Mucosa of gallbladder (tissue), 1 donor: ENCODE measurements at regions not wholly inside any gene's neighbourhood (a gene's known extent, or its start where the extent isn't known, plus 50 kb on each side); places are given as distances from the start of the nearest gene placed in this dataset.

ENCODE experiments used
- DNase-seq: peaks from one replicate; pipeline ENCODE4 v3.0.0-alpha.2; 2020; ENCODE audit warnings: low spot score
- donor health status: DM: no; HTN: no; CAD: no.

DNA sequence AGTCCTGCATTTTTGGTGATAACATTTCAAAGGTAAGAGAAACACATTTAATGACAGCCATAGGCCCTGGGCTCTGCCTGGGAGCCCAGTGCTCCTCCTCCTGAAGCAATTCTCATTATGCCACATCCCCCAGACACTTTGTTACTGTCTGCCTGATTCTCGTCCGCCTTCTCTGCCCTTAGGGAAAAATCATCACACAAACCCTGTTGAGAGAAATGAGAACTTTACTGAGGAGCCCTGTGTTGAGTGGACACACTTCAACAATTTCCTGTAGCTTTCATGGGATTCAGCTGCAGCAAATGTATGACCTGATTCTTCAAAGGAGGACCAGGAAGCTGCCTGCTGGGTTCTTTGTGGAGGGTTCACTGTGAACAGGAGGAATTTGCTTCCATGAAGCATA is 566.5 kb upstream of the FRG1 start:
- no peak for DNase-seq

DNA sequence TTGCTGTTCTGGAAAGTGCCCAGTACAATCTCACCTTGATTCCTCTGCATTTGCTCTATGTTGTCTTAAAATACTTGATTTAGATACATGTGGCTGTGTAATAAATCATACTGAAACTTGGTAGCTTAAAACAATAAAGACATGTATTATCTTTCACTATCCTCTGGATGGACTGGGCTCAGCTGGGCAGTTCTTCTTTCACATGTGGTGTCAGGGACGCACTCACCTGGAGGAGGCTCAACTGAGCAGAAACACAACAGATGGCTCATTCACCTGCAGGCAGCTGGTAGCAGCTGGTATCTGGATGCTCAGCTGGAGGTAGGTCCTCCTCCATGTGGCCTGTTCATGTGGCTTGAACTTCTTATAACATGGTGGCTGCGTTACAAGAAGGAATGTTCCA is 563.8 kb upstream of the FRG1 start:
- DNase-seq = no peak

DNA sequence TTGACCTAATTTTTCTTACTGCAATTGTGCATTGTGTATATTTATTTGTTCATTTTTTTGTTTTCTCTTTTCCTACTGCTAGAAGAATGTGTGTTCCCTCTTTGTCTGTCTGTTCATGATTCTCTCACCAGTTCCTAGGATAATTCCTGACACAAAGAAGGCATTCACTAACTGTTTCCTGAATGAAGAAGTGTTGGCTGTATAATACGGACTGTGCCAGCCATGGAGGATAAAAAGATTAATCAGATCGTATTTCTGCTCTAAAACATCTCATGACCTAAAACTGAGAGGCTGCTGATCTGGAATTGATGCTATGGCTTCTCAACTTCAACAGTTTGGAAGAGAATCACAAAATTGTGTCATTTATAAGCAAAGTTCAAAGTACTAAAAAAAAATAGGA is 563.1 kb upstream of the FRG1 start:
- DNase-seq = no peak

DNA sequence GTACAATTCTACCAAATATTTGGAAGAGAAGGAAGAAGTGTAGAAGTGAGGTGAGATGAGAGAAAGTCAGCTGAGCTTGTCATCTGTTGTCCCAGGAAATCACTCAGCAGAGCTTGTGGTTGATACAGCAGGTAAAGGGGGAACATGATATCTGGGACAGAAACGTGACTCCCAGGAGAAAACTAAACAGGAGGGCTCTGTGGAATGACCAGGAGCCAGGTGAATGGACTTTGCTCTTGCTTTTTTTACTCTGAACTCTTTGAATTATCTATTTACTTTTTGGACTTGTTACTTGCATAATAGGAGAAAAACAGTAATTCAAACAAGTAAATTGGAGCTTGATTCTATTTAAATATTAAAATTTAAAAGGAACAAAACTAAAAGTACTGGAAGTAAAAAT is 555.6 kb upstream of the FRG1 start:
- no peak for DNase-seq

DNA sequence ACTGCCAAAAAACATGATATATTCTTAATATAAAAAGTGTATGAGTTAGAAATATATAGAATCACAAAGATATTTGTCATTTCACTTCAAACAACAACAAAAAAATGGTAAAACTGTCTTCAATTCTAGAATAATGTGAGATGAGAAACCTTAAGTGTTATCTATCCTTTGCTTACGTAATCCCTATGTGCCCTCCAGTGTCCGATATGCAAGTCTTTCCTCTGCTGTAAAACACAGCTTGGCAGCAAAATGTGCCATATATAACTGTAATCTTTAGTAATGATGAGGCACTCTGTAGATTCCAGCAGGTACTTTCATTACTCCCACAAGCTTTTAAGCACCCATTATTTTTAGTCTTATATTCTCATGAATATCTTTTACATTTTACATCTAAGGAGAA is 555.1 kb upstream of the FRG1 start:
- DNase-seq = no peak

DNA sequence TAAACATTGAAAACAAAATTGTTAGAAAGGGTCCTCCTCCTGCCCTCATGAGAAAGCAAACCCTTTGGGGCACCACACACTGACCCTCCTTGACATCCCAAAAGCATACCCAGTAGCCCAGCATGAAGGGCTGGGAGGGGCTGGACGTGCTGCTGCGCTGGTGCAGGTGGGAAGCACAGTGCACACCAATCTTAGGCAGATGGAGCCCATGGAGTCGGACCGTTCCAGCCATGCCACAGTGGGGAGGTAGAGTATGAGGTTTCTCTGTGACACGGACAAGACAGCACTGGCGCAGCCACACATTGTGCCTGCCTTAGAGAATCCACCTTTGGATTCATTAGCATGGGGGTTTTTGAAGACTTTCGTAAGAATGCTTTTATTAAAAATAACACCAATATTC is 544.2 kb upstream of the FRG1 start:
- DNase-seq = no peak

DNA sequence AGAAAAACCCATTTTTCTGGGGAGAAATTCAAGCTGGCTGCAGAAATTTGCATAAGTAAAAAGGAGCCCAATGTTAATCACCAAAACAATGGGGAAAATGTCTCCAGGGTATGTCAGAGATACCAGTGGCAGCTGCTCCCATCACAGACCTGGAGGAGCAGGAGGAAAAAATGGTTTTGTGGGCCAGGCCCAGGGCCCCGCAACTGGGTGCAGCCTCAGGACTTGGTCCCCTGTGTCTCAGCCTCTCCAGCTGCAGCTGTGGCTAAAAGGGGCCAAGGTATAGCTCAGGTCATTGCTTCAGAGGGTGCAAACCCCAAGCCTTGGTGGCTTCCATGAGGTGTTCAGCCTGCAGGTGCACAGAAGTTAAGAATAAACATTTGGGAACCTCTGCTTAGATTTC is 536.4 kb upstream of the FRG1 start:
- no peak for DNase-seq

DNA sequence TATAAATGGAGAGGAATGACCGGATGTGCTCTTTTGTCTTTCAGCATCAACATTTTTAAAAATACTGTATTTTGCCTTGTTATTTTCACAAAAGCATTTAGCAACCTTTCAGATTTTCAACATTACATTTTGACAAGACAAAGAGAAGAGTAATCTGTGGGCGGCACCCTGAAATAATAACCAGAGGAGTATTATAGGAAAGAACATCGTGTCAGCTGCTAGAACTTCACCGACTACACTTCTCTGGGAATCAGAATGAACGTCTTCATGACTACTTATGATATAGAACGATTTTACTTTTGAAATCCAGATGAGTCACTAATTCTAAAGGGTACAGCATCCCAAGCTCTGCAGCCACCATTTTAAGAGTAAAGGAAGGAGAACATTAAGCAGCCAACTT is 531.5 kb upstream of the FRG1 start:
- no peak for DNase-seq

DNA sequence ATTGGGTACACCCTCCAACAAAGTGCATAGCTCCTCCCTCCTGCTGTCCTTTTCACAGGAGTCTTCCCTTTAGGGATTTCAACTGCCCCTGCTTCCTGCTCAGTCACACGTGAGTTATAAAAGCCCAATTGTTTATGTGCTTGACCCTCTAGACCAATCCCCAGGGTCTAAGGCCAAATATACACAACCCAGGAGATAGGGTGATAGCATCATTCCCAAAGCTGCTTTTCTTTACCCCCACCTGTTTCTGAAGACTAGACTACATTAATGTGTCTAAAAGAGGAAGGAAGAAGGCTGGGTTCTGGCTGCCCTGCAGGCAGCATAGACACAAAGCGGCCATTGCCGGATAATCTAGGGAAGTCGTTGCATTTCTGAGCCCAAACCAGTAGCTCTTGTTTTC is 526.7 kb upstream of the FRG1 start:
- DNase-seq = no peak

DNA sequence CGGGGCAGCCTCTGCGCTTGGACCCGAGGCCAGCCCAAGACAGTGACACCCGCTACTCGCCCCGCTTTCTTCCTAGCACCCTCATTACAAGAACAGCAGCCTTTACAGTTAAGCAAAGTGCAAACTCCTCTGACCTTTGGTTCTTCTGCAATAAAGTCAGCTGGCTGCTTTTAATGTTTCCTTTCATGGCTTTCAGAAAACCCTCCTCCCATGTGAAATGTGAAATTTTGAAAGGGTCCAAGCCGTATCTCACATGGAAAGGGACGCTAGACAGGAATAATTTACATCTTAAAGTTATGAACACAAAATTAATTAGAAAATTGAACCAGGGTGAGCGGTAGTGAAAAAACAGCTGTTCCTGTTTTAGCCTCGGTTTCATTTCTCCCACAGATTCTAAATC is 520.1 kb upstream of the FRG1 start:
- no peak for DNase-seq

DNA sequence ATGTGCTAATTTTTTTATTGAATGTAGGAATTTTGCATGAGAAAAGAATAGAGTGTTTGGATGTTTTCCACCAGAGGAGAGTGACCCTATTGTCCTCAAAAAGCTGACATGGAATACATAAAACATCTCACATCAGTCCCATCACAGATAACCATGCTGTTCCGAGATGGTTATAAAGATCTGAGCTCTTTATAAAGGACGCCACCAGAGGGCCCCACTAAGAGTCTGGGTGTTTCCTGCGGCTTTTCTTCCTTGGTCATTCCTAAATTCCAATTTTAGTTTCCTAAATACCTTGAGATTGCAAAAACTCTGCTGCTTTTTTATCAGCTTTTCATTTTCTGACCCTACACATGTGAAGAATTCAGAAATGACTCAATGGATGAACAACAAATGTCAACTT is 504.5 kb upstream of the FRG1 start:
- DNase-seq = no peak

DNA sequence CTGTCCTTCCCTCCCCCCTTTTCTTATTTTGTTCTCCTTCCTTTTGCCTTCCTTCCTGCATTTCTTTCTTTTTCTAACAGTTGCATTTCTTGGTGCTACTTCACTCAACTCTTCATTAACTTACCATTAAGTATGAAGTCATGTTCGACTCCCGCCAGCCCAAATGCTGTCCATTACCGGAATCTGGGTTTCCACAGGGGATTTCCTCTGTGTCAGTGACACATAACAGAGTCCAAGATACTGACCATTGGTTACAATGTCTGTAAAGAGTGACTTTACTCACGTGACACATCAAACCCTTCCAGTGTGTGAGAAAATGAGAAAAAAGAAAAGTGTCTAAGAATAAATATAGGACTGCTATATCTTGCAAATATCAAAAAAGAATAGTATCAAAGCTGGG is 500.0 kb upstream of the FRG1 start:
- no peak for DNase-seq

DNA sequence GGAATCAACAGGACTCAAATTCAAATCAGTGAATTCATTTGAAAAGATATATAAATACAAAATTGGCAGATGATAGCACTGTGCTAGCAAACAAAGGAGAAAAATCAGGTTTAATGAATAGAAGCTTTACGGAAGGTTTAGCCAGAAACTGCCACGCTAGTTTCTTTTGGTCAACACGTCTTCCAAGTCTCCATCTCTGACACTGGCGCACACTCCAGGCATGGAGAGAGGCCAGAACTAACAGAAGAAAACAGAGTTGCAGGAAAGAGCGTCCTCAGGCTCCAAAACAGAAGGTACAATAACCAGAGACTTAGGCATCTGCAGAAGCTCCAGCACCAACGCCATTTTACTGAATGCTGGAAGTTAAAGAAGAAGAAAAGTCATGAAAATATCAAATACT is 497.3 kb upstream of the FRG1 start:
- no peak for DNase-seq

DNA sequence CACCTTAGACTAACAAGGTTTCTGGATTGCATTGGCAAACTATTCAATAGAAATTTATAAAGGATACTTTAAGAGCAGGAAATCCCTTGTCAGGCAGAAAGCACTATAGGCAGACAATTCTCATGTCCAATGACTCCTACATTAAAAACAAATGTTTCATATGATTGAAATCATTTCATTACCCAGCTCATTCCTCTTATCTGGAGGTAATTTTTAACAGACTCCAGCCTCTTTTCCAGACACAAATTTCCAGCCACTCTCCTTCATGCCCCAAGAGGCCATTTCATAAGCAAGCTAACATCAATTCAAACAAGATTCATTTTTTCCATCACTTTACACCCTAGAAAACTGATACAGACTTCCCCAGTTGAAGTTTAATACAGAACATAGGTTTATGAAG is 495.1 kb upstream of the FRG1 start:
- DNase-seq = no peak

DNA sequence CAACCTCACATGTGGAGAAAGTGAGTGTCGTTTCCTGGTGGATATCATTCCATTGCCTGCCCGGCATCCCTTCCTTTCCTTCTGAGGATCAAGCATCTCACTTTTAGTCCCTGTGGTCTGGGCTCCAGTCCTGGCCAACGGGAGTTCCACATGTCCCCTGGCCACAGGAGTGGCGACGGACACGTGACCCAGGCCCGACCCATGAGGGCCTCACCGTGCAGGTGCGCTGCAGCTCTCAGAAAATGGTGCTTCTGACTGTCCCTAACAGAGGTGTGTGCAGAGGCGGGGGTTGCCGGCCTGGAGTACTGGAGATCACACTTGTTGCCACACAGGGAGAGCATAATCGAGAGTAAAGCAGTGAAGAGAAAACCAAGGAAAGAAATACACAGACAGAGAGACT is 476.9 kb upstream of the FRG1 start:
- no peak for DNase-seq

DNA sequence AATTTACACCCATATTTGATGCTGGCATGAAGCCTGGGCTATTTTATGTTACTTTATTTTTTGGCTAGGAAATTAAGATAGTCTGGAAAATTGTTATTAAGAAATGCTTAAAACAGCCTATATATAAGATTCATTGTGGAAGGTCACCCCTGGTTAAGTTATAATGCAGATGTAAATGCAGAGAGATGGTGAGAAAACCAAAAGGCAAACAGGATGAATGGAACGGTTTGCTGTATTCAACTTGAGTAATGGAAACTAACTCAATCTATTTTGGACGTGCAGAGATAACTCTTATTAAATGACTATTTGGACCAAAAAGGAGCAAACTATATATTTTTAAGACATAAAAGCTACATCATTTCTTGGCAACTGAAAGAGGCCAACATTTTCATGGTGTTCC is 446.3 kb upstream of the FRG1 start:
- no peak for DNase-seq

DNA sequence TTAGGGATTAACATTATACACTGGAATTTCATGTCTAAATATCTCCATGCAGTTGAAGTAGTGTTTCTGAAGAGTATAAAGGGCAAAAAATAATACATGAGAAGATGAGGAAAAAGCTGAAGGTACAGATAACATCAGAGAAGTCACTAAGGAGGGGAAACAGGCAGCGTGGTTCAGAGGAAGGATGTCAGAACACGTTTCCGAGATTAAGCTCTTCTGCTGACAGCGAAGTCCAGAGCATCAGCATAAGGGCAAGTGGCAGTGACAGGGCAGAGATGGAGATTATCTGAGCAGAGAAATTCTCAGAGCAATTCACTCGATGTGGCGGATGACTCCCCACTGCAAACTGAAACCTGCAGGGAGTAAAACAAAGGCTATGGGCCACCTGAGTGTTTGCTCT is 443.2 kb upstream of the FRG1 start:
- no peak for DNase-seq

DNA sequence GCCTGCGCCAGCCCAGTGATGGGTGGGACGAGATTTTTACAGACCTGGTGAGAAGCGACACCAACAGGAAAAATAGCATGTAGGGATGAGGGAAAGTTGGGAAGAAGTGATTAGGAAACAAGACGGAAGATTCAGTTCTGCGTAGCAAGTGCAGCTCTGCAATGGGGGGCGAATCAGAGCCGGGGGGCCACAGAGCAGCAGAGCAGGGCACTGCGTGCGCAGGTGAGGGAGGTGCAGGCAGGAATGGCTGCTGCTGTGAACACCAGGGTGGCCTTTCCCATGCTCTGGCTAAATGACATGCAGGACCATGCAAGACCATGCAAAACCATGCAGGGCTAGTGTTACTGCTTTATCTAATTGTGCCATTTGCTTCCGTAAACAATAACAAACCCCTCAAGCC is 442.7 kb upstream of the FRG1 start:
- no peak for DNase-seq

DNA sequence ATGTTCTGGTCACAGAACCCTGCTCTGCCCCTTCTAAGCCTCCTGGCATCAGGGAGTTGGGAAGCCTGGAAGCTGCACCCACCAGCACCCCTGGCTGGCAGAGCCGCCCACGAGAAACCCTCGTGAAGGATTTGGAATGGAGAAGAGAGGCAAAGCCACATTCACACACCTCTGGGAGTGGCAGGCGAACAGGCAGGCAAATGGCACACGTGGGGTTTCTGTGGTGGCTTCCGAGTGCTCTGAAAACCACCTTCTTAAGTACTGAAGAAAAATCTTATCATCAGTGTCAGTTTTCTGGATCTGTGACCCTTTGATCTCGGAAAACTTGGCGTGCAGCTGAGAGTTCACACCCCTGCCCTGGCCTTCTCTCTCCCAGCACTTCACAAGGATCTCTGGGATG is 442.2 kb upstream of the FRG1 start:
- DNase-seq = no peak

DNA sequence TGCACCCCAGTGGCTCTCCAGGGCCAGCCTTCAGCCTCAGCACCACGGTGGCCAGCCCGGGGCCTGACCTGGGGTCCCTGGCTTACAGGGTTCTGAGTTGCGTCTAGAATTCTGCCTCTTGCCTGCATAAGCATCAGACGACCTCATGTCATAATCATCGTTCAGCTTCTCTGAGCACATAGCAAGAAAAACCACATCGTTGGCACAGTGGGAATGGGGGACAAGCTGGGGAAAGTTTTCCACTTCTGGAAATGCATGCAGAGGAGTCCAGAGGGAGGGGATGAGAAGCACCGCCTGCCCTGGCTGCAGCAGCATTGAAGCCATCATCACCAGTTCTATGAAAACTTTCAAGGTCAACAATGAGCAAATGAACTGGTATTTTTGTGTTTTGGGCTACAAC is 441.0 kb upstream of the FRG1 start:
- no peak for DNase-seq

DNA sequence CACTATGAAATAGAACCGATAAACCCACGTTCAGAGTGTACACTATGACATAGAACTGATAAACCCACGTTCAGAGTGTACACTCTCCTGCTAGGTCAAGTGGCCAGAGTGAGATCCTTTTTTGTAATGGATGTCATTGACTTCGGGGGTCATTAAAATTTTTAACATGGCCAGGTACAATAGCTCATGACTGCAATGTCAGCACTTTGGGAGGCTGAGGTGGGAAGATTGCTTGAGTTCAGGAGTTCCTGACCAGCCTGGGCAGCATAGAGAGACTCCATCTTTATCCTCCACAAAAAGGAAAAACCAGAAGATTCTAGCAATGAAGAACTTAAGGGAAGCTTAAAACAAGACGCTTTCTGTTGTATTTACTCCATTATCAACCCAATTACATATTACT is 439.7 kb upstream of the FRG1 start:
- DNase-seq = no peak

DNA sequence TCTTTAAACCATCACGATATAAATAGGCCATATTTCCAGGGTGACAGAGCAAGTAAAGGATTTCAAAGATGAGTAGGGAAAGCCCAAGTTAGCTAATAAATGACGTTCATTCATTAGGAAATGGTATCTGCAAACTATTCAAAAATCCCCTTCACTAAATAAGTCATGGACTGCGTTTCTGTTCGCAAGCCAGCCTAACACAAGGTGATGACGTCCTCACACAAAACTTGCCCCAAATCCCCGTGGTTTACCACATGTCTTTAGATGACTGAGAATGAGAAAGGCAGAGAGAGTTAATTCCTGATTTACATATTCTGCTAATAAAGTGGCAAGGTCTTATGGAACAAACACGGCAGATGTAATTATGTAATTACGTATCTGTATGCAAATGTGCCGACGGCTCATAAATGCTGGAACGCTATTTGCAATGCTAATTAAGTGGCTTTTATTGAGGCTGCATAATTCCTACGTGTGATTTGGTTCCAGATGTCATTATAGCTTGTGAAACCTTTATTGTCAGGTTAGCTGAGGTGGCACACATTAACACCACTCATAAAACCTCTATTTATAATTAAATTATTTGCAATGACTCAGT is 437.7 kb upstream of the FRG1 start:
- DNase-seq = no peak

DNA sequence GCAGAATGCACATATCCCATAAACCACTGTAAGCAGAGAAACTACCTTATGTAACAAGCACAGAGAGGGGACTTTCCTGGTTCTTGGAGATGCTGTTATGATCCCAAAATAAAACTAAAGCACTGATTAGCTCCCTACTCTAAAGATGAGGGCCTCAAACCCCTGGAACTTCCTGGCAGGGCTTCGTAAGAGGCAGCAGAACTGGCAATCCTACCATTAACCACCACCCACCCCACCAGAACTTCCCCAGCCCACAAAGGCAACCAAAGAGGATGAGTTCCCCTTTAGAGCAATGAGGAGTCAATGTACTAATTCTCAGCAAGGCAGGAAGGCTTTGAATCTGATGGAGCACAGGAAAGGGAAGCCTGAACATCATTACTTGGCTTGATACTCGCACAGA is 436.5 kb upstream of the FRG1 start:
- no peak for DNase-seq

DNA sequence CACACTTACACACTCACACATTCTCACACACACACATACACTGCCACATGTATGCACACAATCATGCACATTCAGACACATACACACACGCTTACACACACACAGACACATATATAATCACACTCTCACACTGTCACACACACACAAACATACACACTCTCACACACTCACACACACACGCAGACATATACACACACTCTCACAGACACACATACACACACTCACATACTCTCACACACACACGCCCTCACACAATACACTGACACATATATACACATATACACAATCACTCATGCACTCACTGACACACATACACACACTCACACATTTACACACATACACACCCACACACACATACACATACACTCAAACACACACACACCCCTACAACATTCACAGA is 435.3 kb upstream of the FRG1 start:
- no peak for DNase-seq

DNA sequence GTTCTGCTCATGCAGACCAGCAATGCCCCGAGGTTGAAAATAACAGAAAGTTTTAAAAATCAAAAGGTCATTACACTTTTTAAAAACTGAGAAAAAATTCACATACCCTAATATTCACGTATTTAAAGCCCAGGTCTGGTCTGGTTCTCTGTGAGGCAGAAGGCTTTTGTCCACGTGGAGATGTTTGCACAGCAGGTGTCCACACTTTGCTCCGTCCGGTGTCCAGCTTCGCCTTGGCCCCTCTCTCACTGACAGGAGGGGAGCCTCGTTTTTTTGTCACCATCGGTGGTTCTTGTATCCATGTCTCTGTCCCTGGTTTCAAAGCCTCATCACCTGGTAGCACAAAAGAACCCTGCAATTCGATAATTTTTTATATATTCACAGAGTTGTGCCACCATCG is 434.6 kb upstream of the FRG1 start:
- no peak for DNase-seq
